Keratinocyte (primary cell): ENCODE measurements at regions not wholly inside any gene's neighbourhood (a gene's known extent, or its start where the extent isn't known, plus 50 kb on each side); places are given as distances from the start of the nearest gene placed in this dataset.

Experiments used
- CTCF ChIP-seq, 3 experiments: IDR thresholded peaks in 1 of 3; conservative IDR thresholded peaks in 1 of 3; optimal IDR thresholded peaks in 1 of 3; 2 replicates in 2 of 3; 3 replicates in 1 of 3; pipeline versions ENCODE3 to v1.5.1; 2011; ENCODE audit warnings: low read length in 3 of 3, mild to moderate bottlenecking in 3 of 3, moderate library complexity in 2 of 3, control low read depth in 1 of 3, inconsistent platforms in 1 of 3; ENCODE audit not compliant: insufficient read depth in 2 of 3; ENCODE audit errors: extremely low read depth in 1 of 3
- EZH2 ChIP-seq: IDR thresholded peaks from one replicate; pipeline ENCODE4 v1.6.1; 2012; ENCODE audit warnings: inconsistent platforms, mild to moderate bottlenecking, low read length, moderate library complexity

GRCh38 chr13:106357198-106357597 lies 178.3 kb downstream of the EFNB2 start:
- no peak for TF ChIP-seq CTCF (optimal IDR thresholded peaks at IDR 0.05 in 1 of 3, IDR thresholded peaks at IDR 0.05 in 1 of 3, conservative IDR thresholded peaks at IDR 0.05 in 1 of 3; ENCODE audit: extremely low read depth in 1 of 3, insufficient read depth in 2 of 3, low read length in 3 of 3)
- no peak for TF ChIP-seq EZH2
